ENCODE measurements at regions not wholly inside any gene's neighbourhood (a gene's known extent, or its start where the extent isn't known, plus 50 kb on each side); places are given as distances from the start of the nearest gene placed in this dataset.

GRCh38 chr20:6700563-6701329 is 66.7 kb upstream of the BMP2 start:
- 84 to 89% (median 85%) methylated on average over 11 of the region's 11 CpGs for WGBS, 3 donors
- Histone ChIP-seq H3K36me3 (no peaks in the 10 kb centered on the region), H3K27me3 (no peaks in the 10 kb centered on the region), H3K4me1 (ENCODE audit: insufficient read depth) (no peaks in the 10 kb centered on the region), H3K27ac (no peak overlapping the region), H3K9me3 (no peaks in the 10 kb centered on the region), H3K4me3 (no peak overlapping the region)
- TF ChIP-seq POLR2A (IDR thresholded peaks at IDR 0.05) (no peak), EP300 (IDR thresholded peaks at IDR 0.05) (no peak)
- TF ChIP-seq, protein P1, sequence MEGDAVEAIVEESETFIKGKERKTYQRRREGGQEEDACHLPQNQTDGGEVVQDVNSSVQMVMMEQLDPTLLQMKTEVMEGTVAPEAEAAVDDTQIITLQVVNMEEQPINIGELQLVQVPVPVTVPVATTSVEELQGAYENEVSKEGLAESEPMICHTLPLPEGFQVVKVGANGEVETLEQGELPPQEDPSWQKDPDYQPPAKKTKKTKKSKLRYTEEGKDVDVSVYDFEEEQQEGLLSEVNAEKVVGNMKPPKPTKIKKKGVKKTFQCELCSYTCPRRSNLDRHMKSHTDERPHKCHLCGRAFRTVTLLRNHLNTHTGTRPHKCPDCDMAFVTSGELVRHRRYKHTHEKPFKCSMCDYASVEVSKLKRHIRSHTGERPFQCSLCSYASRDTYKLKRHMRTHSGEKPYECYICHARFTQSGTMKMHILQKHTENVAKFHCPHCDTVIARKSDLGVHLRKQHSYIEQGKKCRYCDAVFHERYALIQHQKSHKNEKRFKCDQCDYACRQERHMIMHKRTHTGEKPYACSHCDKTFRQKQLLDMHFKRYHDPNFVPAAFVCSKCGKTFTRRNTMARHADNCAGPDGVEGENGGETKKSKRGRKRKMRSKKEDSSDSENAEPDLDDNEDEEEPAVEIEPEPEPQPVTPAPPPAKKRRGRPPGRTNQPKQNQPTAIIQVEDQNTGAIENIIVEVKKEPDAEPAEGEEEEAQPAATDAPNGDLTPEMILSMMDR (IDR thresholded peaks at IDR 0.05): no peak
- DNase-seq: no peak
- intact Hi-C loops (cut with DNase I): no loop called here

DNA sequence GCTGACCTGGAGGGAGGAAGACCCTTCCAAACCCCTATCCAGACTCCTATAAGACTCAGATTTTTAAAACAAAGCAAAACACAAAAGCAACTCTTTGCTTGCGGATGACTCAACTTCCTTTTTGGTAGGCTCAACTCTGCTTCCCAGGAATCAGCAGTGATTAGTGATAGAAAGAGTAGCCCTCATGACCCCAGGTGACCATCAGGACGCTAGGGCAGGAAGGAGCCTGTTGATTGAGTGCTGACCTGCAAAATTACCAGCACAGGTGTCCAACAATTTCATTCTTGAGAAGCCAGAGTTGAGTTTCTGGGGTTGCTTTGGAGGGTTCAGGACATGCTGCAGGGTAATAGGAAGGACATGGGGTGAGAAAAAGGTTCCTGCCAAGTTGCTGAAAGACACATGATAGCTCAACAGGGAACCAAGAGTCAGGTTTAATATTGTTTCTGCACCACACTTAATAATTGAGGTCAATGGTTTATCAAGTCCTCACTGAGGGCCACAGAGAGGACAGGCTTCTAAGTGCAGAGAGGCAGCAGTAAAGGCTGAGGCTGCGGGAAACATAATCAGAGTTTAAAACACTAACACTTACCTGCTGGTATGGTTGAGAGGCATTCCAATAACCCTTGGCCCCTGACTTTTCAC is 67.4 kb upstream of the BMP2 start:
- Histone ChIP-seq H3K4me3 (no peak overlapping the region), H3K9me3 (no peaks in the 10 kb centered on the region), H3K27ac (no peak overlapping the region), H3K27me3 (no peaks in the 10 kb centered on the region), H3K36me3 (no peaks in the 10 kb centered on the region), H3K4me1 (ENCODE audit: insufficient read depth) (no peaks in the 10 kb centered on the region)
- TF ChIP-seq POLR2A (IDR thresholded peaks at IDR 0.05) (no peak), EP300 (IDR thresholded peaks at IDR 0.05) (no peak)
- TF ChIP-seq, protein P1 (IDR thresholded peaks at IDR 0.05): no peak
- WGBS, 3 donors: 47 to 89% (median 65%) methylated on average over 3 of the region's 3 CpGs
- intact Hi-C loops (cut with DNase I): no loop called here
- DNase-seq: no peak

DNA sequence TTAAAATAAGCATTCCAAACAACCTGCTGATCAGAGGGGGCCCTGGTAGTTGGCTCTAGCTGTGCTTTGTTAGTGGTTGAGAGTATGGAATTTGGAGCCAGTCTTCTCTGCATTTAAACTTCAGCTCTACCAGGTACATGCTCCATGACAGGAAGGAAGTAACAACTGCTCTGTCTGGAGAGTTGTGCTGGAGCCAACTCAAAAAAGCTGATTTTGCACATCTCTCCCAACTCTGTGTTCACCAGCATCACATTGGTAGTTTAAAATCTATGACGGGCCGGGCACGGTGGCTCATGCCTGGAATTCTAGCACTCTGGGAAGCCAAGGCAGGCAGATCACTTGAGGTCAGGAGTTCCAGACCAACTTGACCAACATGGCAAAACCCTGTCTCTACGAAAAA is 68.8 kb upstream of the BMP2 start:
- no peak for DNase-seq
- TF ChIP-seq, protein P1 (IDR thresholded peaks at IDR 0.05): no peak
- TF ChIP-seq EP300 (IDR thresholded peaks at IDR 0.05) (no peak), POLR2A (IDR thresholded peaks at IDR 0.05) (no peak)
- no peaks in the 10 kb centered on the region for H3K36me3 ChIP-seq
- H3K9me3 ChIP-seq: no peaks in the 10 kb centered on the region
- H3K4me3 ChIP-seq: no peak overlapping the region
- no peaks in the 10 kb centered on the region for H3K4me1 ChIP-seq (ENCODE audit: insufficient read depth)
- intact Hi-C loops (cut with DNase I): no loop called here
- no peak overlapping the region for H3K27ac ChIP-seq
- WGBS, 3 donors: 91 to 94% (median 94%) methylated on average over 4 of the region's 4 CpGs
- H3K27me3 ChIP-seq: no peaks in the 10 kb centered on the region

- Histone ChIP-seq H3K27me3 (no peaks in the 10 kb centered on the region), H3K36me3 (no peaks in the 10 kb centered on the region), H3K9me3 (no peaks in the 10 kb centered on the region), H3K4me1 (ENCODE audit: insufficient read depth) (no peaks in the 10 kb centered on the region), H3K4me3 (no peak overlapping the region), H3K27ac (no peak overlapping the region)
- intact Hi-C loops (cut with DNase I): no loop called here
- 86 to 90% (median 88%) methylated on average over 6 of the region's 6 CpGs for WGBS, 3 donors
- no peak for DNase-seq
- TF ChIP-seq, protein P1 (IDR thresholded peaks at IDR 0.05): no peak
- no peak for TF ChIP-seq POLR2A (IDR thresholded peaks at IDR 0.05)
Observed at GRCh38 chr20:6698056-6698455, 69.4 kb upstream of the BMP2 start.

Measured in ovary (tissue), 7 donors.